ENCODE measurements at regions not wholly inside any gene's neighbourhood (a gene's known extent, or its start where the extent isn't known, plus 50 kb on each side); places are given as distances from the start of the nearest gene placed in this dataset.
"Not testable (repeated sequence)": the region's sequence is repeated elsewhere in the genome, so short reads cannot be mapped to it uniquely, and the experiment has no call there.

DNA sequence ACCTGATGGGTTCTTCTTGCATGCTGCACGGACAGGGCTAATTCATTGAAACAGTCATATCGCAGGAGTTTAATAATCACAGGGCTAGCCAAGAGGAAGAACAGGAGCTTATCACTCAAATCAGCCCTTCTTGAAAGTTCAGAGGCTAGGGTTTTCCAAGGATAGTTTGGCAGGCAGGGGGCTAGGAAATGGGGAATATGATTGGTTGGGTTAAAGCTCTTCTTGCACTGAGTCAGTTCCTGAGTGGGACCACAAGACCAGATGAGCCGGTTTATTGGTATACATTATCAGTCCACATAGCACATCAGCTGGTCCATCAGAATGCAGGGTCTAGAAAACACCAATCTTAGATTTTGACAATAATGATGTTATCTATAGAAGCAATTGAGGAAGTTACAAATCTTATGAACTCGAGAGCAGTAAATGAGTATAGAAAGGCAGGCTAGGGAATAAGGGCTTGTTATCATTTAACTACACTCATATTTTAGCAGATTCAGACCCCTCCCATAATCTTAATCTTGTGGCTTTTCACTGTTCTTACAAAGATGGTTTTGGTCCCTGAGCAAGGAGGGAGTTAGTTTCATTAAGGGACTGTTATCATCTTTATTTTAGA, 58.1 kb upstream of the SLC25A36 start:
- 72 to 76% methylated on average over 4 of the region's 4 CpGs for WGBS, 2 donors
- H3K36me3 ChIP-seq (ENCODE audit: low read depth, missing control alignments), result no peaks in the 10 kb centered on the region
- no peak for DNase-seq
- TF ChIP-seq, protein P1, sequence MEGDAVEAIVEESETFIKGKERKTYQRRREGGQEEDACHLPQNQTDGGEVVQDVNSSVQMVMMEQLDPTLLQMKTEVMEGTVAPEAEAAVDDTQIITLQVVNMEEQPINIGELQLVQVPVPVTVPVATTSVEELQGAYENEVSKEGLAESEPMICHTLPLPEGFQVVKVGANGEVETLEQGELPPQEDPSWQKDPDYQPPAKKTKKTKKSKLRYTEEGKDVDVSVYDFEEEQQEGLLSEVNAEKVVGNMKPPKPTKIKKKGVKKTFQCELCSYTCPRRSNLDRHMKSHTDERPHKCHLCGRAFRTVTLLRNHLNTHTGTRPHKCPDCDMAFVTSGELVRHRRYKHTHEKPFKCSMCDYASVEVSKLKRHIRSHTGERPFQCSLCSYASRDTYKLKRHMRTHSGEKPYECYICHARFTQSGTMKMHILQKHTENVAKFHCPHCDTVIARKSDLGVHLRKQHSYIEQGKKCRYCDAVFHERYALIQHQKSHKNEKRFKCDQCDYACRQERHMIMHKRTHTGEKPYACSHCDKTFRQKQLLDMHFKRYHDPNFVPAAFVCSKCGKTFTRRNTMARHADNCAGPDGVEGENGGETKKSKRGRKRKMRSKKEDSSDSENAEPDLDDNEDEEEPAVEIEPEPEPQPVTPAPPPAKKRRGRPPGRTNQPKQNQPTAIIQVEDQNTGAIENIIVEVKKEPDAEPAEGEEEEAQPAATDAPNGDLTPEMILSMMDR (IDR thresholded peaks at IDR 0.05), result no peak
- no peak for TF ChIP-seq POLR2A (IDR thresholded peaks at IDR 0.05)
- no peak overlapping the region for H3K27ac ChIP-seq
- intact Hi-C loops (cut with DNase I; ENCODE audit: low total_unique reads), result no loop called here
- H3K4me1 ChIP-seq, result no peaks in the 10 kb centered on the region
- H3K27me3 ChIP-seq, result no peaks in the 10 kb centered on the region
- no peak overlapping the region for H3K4me3 ChIP-seq
- H3K9me3 ChIP-seq, result no peaks in the 10 kb centered on the region

DNA sequence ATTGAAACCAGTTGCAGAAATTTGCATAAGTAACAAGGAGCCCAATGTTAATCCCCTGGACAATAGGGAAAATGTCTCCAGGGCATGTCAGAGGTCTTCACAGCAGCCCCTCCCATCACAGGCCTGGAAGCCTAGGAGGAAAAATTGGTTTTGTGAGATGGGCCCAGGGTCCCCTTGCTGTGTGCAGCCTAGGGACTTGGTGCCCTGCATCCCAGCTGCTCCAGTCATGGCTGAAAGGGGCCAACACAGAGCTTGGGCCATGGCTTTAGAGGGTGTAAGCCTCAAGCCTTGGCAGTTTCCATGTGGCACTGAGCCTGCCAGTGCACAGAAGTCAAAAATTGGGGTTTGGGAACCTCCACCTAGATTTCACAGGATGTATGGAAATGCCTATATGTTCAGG, 55.9 kb upstream of the SLC25A36 start:
- DNase-seq; H3K4me3 ChIP-seq; H3K9me3 ChIP-seq; H3K4me1 ChIP-seq; H3K27ac ChIP-seq; H3K36me3 ChIP-seq (ENCODE audit: low read depth, missing control alignments); H3K27me3 ChIP-seq; intact Hi-C loops (cut with DNase I; ENCODE audit: low total_unique reads): not testable (repeated sequence)
